D721Med (cell line): ENCODE measurements at regions not wholly inside any gene's neighbourhood (a gene's known extent, or its start where the extent isn't known, plus 50 kb on each side); places are given as distances from the start of the nearest gene placed in this dataset.

Source experiments
- DNase-seq: peaks from one replicate; pipeline ENCODE4 v3.0.0; 2011; ENCODE audit warnings: low spot score; ENCODE audit not compliant: insufficient read length
- FAIRE-seq: peaks from 2 replicates; lab custom pipeline; 2011; peaks lifted over from hg19 to GRCh38; lab: Jason Lieb, UNC
- TF ChIP-seq, protein P1 (sequence below): IDR thresholded peaks from 2 replicates; pipeline ENCODE4 v1.5.1; 2012; ENCODE audit warnings: mild to moderate bottlenecking, control low read depth; ENCODE audit not compliant: insufficient read depth; ENCODE audit errors: missing control alignments

GRCh38 chr3:154781595-154781994, 298.5 kb upstream of the MME start:
- TF ChIP-seq, protein P1, sequence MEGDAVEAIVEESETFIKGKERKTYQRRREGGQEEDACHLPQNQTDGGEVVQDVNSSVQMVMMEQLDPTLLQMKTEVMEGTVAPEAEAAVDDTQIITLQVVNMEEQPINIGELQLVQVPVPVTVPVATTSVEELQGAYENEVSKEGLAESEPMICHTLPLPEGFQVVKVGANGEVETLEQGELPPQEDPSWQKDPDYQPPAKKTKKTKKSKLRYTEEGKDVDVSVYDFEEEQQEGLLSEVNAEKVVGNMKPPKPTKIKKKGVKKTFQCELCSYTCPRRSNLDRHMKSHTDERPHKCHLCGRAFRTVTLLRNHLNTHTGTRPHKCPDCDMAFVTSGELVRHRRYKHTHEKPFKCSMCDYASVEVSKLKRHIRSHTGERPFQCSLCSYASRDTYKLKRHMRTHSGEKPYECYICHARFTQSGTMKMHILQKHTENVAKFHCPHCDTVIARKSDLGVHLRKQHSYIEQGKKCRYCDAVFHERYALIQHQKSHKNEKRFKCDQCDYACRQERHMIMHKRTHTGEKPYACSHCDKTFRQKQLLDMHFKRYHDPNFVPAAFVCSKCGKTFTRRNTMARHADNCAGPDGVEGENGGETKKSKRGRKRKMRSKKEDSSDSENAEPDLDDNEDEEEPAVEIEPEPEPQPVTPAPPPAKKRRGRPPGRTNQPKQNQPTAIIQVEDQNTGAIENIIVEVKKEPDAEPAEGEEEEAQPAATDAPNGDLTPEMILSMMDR = no peak
- FAIRE-seq = no peak

GRCh38 chr3:154780263-154780662, 299.9 kb upstream of the MME start:
- no peak for FAIRE-seq
- TF ChIP-seq, protein P1 = no peak
- DNase-seq = no peak

More at GRCh38 chr3:154781595-154781994, 298.5 kb upstream of the MME start:
- DNase-seq = no peak

- TF ChIP-seq, protein P1 = no peak
- DNase-seq = no peak
- FAIRE-seq = no peak
These were observed 300.5 kb upstream of the MME start for GRCh38 chr3:154779571-154779970.

GRCh38 chr3:154778057-154778456, 302.1 kb upstream of the MME start:
- no peak for FAIRE-seq
- TF ChIP-seq, protein P1 = no peak
- no peak for DNase-seq

DNA sequence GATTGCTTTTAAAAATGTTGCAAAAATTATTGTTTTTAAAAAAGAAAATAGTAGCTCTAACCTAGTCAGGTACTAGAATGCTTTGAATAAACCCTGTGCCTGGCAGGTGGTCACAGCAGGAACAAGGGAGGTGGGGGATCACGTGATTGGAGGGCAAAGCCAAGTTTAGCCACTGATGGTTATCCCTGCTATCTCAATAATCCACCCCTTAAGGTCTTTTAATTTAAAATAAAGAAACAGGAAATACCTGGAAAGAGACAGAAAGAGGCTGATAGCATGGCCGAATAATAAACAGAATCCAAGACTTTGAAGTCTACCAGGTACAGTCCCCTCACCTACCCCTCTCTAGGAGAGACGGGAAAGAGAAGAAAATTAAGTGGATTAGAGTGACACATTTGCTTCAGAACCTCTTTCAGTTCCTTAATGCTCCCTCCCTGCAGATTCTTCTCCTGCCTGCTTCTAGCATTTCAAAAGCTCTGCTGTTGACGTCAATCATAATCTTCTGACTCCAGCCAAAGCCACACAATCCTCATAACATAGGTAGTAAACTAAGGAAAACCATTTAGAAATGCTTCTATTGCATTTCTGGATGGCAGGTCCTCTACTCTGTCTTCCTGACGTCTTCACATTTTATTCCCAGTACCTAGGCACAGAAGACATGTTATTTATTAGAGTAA, 303.4 kb upstream of the MME start:
- TF ChIP-seq, protein P1 = no peak
- no peak for DNase-seq

DNA sequence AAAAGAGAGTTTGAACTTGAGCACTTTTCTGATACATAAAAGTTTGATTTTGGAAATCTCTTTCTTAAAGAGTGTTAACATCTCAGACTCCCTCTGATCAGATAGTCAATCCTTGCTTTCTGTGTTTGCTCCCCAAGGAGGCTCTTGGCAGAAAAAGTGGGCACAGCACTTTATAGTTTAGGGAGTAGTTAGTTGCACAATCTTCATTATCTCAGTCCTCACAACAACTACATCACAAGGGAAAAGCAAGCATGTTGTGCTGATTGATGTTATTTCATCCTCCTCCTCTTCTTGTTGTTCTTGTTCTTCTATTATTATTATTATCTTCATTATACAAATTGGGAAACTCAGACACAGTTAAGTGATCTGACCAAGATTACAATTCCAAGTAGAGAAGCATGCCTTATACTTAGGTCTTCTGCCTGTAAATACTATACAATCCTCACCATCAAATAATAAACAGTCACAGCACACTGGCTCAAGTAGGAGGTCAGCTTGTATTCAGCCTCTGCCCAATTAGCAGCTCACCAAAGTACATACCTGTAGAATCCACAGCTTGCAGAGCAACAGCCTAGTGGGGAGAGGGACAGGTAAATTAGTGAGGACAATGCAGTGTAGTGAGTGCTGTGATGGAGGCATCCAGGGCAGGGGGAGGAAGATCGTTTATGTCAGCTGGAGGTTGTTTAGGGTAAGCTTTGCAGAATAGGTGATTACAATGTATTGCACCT, 304.1 kb upstream of the MME start:
- FAIRE-seq (no peak), DNase-seq (no peak)
- TF ChIP-seq, protein P1 = no peak

More for the DNA sequence above, 303.4 kb upstream of the MME start:
- FAIRE-seq = no peak
